Right atrium auricular region (tissue), 2 donors: ENCODE measurements at regions not wholly inside any gene's neighbourhood (a gene's known extent, or its start where the extent isn't known, plus 50 kb on each side); places are given as distances from the start of the nearest gene placed in this dataset.

ENCODE experiments used
- DNase-seq: peaks from one replicate; pipeline ENCODE4 v3.0.0-alpha.2; 2019; ENCODE audit warnings: low spot score
- H3K27ac ChIP-seq, 2 donors: fragments of 200-600 bp; sonication (generic); 1 replicate in 1 of 2; 2 replicates in 1 of 2; pipeline ENCODE4 v1.5.1; 2016 to 2019
- H3K27me3 ChIP-seq, 2 donors: fragments of 200-600 bp; sonication (generic); one replicate each; pipeline versions ENCODE4 v1.5.1 to v1.6.0; 2017 to 2019
- H3K36me3 ChIP-seq: fragments of 200-600 bp; sonication (generic); one replicate; pipeline ENCODE4 v1.5.1; 2016
- H3K4me1 ChIP-seq, 2 donors: fragments of 200-600 bp; sonication (generic); one replicate each; pipeline versions ENCODE4 v1.5.1 to v1.6.0; 2017 to 2019
- H3K4me3 ChIP-seq, 2 donors: fragments of 200-600 bp; sonication (generic); 1 replicate in 1 of 2; 2 replicates in 1 of 2; pipeline ENCODE4 v1.5.1; 2017 to 2019; ENCODE audit warnings: mild to moderate bottlenecking in 1 of 2, moderate library complexity in 1 of 2
- H3K9me3 ChIP-seq, 2 donors: fragments of 200-600 bp; sonication (generic); one replicate each; pipeline ENCODE4 v1.5.1; 2019
- TF ChIP-seq, protein P1 (sequence below), 2 donors: fragments of 200-600 bp; sonication (generic); IDR thresholded peaks; one replicate each; pipeline ENCODE4 v1.5.1; 2019; ENCODE audit warnings: antibody characterized with exemption in 2 of 2

DNA sequence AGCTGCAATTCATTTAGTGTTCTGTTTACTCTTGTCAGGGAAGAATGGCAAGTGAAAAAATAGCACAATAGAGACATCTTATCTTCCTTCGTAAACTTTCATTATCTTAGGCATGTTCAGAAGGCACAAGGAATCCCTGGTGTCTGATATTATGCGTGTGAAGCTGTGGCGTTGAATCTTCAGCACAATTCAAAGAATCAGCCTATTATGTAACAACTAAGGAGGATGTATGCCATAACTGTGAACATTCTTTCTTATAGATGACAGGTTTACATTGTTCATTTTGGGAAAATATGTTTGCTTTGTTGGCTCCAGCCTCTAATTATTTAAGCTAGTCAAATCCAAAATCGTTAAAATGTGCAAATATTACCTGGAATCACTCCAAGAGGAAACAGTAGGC is 446.1 kb downstream of the ANXA1 start:
- TF ChIP-seq, protein P1, sequence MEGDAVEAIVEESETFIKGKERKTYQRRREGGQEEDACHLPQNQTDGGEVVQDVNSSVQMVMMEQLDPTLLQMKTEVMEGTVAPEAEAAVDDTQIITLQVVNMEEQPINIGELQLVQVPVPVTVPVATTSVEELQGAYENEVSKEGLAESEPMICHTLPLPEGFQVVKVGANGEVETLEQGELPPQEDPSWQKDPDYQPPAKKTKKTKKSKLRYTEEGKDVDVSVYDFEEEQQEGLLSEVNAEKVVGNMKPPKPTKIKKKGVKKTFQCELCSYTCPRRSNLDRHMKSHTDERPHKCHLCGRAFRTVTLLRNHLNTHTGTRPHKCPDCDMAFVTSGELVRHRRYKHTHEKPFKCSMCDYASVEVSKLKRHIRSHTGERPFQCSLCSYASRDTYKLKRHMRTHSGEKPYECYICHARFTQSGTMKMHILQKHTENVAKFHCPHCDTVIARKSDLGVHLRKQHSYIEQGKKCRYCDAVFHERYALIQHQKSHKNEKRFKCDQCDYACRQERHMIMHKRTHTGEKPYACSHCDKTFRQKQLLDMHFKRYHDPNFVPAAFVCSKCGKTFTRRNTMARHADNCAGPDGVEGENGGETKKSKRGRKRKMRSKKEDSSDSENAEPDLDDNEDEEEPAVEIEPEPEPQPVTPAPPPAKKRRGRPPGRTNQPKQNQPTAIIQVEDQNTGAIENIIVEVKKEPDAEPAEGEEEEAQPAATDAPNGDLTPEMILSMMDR (IDR thresholded peaks at IDR 0.05), result no peak
- Histone ChIP-seq H3K36me3 (no peaks in the 10 kb centered on the region), H3K9me3 (no peaks in the 10 kb centered on the region), H3K27ac (no peak overlapping the region), H3K27me3 (no peaks in the 10 kb centered on the region), H3K4me3 (no peak overlapping the region), H3K4me1 (no peaks in the 10 kb centered on the region)
- no peak for DNase-seq

DNA sequence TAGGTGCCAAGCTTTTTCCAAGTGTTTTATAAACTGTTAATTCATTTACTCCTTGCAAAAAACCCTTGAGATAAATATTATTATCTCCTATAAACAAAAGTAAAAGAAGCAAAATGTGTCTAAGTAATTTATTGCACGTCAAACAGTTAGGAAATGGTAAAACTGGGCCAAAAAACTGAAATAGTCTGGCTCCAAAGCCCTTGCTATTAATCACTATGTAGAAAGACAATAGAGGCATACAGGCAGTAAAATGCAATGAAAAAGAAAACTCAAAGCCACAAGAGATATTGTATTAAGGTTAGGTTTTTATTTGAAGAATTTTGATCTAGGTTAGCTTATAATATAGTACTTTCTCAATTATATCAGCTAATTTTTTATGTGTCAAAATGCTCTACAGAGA is 457.7 kb downstream of the ANXA1 start:
- H3K9me3 ChIP-seq, result no peaks in the 10 kb centered on the region
- no peak for DNase-seq
- TF ChIP-seq, protein P1 (IDR thresholded peaks at IDR 0.05), result no peak

DNA sequence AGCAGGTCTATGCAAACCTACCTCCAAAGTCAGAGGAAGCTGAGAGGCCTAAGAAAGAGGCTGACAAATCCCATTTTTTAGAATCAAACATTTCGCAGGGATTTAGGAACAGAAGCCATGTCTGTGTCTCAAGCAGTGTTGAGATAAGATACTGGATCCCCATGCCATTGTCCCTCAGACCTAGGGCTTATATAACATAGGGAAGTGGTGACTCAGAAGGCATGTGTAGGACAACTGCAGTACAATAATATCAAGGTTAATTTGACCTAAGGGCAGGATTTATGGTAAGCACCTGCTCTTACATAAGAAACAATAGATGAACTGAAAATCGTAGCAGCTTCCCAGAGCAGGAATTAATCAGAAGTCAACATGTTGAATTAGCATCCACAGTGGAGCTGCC is 459.4 kb downstream of the ANXA1 start:
- Histone ChIP-seq H3K9me3 (no peaks in the 10 kb centered on the region), H3K4me1 (no peaks in the 10 kb centered on the region), H3K27ac (no peak overlapping the region), H3K36me3 (no peaks in the 10 kb centered on the region), H3K4me3 (no peak overlapping the region), H3K27me3 (no peaks in the 10 kb centered on the region)
- TF ChIP-seq, protein P1 (IDR thresholded peaks at IDR 0.05), result no peak
- DNase-seq, result no peak

More for the DNA sequence above, 457.7 kb downstream of the ANXA1 start:
- no peaks in the 10 kb centered on the region for H3K27me3 ChIP-seq
- no peak overlapping the region for H3K4me3 ChIP-seq
- H3K27ac ChIP-seq, result no peak overlapping the region
- no peaks in the 10 kb centered on the region for H3K36me3 ChIP-seq
- no peaks in the 10 kb centered on the region for H3K4me1 ChIP-seq

DNA sequence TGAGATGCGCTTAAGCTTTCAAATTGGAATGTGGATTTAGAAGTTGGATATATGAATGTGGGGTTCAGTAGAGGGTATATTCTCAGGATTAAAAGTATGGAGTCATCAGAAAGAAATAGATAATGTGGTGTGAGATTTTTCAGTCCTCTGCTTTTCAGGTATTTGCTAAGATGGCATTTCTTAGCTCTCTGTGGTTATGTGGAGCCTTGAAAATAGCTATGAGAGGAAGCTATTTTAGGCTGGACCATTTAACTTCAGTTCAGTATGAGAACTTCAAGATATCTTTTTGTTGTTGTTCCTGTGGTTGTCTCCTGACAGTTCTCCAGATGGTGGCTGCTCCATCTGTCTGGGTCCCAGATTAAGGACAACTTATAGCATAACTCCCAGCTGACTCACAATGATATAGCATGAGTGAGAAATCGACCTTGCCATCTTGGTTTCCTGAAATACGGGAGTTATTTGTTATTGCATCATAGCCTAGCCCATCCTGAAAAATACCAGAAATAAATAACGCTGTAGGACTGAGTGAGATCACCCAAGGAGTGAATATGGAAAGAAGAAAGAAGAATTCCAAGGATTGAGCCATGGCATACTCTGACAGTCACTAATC is 461.5 kb downstream of the ANXA1 start:
- TF ChIP-seq, protein P1 (IDR thresholded peaks at IDR 0.05), result no peak
- H3K36me3 ChIP-seq, result no peaks in the 10 kb centered on the region

DNA sequence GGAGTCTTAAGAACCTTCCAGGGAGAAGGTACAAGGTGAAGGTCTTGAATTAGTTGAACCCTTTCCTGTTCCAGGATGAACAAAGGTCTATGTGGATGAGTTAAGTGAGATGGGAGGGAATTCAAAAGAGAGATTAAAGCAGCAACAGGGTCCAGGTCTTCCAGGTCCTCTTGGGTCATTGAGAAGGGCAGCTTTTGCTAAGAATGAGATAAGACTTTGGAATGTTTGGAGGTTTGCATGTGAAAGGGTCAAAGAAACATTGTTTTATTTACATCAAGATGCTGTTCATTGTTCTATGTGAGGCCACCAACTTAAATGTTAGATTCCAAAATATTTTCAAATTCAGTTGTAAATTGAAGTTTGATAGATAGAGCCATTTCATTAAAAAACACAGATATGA is 463.9 kb downstream of the ANXA1 start:
- H3K27me3 ChIP-seq, result no peaks in the 10 kb centered on the region
- no peaks in the 10 kb centered on the region for H3K9me3 ChIP-seq
- H3K4me3 ChIP-seq, result no peak overlapping the region
- no peak for DNase-seq
- no peaks in the 10 kb centered on the region for H3K36me3 ChIP-seq
- no peak overlapping the region for H3K27ac ChIP-seq
- TF ChIP-seq, protein P1 (IDR thresholded peaks at IDR 0.05), result no peak
- H3K4me1 ChIP-seq, result no peaks in the 10 kb centered on the region

More for the DNA sequence above, 461.5 kb downstream of the ANXA1 start:
- H3K27me3 ChIP-seq, result no peaks in the 10 kb centered on the region
- no peak overlapping the region for H3K4me3 ChIP-seq
- H3K9me3 ChIP-seq, result no peaks in the 10 kb centered on the region
- no peaks in the 10 kb centered on the region for H3K4me1 ChIP-seq
- no peak for DNase-seq
- H3K27ac ChIP-seq, result no peak overlapping the region

DNA sequence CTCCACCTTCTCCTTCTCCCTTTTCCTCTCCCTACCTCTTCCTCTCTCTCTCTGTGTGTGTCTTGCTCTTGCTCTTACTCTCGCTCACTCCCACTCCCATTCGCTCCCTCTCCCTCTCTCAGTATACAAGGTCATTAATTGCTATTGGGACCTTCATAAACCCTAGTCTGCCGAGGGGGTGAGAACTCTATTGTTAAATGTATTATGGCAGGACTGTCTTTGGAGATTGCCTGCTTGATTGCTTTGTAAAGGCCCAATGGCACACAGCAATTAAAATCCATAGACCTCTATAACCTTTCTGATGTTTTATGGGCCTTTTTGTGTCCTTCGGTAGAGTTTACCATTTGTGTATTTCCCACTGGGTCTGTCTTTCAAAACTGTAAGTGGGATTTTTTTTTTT is 465.9 kb downstream of the ANXA1 start:
- TF ChIP-seq, protein P1 (IDR thresholded peaks at IDR 0.05), result no peak
- H3K36me3 ChIP-seq, result no peaks in the 10 kb centered on the region
- no peak overlapping the region for H3K4me3 ChIP-seq
- no peak overlapping the region for H3K27ac ChIP-seq
- no peak for DNase-seq
- H3K27me3 ChIP-seq, result no peaks in the 10 kb centered on the region
- H3K4me1 ChIP-seq, result no peaks in the 10 kb centered on the region
- no peaks in the 10 kb centered on the region for H3K9me3 ChIP-seq
